Aorta (tissue), 5 donors: ENCODE measurements at regions not wholly inside any gene's neighbourhood (a gene's known extent, or its start where the extent isn't known, plus 50 kb on each side); places are given as distances from the start of the nearest gene placed in this dataset.
"Not testable (repeated sequence)": the region's sequence is repeated elsewhere in the genome, so short reads cannot be mapped to it uniquely, and the experiment has no call there.

Experiments used
- ATAC-seq: fragments of 200-7000 bp; cut with Tn5 transposase; one replicate; pipeline ENCODE4 v1.9.1; 2022; ENCODE audit warnings: moderate library complexity; ENCODE audit not compliant: low FRiP score
- DNase-seq, 2 donors: peaks; one replicate each; pipeline ENCODE4 v3.0.0-alpha.2; 2020
- H3K27ac ChIP-seq, 2 donors: one replicate each; pipeline ENCODE4 v1.5.1; 2013; ENCODE audit warnings: low read length in 2 of 2, mild to moderate bottlenecking in 2 of 2, moderate library complexity in 2 of 2, control low read depth in 1 of 2, inconsistent platforms in 1 of 2, low read depth in 1 of 2
- H3K27me3 ChIP-seq, 2 donors: one replicate each; pipeline ENCODE4 v1.6.1; 2013; ENCODE audit warnings: control low read depth in 1 of 2, low read length in 1 of 2, mild to moderate bottlenecking in 1 of 2, moderate library complexity in 1 of 2; ENCODE audit not compliant: insufficient read depth in 2 of 2, control insufficient read depth in 1 of 2
- H3K36me3 ChIP-seq, 2 donors: one replicate each; pipeline ENCODE4 v1.6.1; 2013; ENCODE audit warnings: control low read depth in 1 of 2, low read length in 1 of 2, mild to moderate bottlenecking in 1 of 2; ENCODE audit not compliant: insufficient read depth in 2 of 2, control insufficient read depth in 1 of 2
- H3K4me1 ChIP-seq, 2 donors: one replicate each; pipeline ENCODE4 v1.6.1; 2013; ENCODE audit warnings: low read length in 2 of 2, control low read depth in 1 of 2, mild to moderate bottlenecking in 1 of 2, moderate library complexity in 1 of 2; ENCODE audit not compliant: insufficient read depth in 2 of 2, control insufficient read depth in 1 of 2
- H3K4me3 ChIP-seq, 2 donors: one replicate each; pipeline ENCODE4 v1.5.1; 2013; ENCODE audit warnings: low read length in 2 of 2, control low read depth in 1 of 2, mild to moderate bottlenecking in 1 of 2
- H3K9me3 ChIP-seq: one replicate; pipeline ENCODE4 v1.6.1; 2013; ENCODE audit warnings: mild to moderate bottlenecking, low read length; ENCODE audit not compliant: control insufficient read depth
- WGBS, 2 donors: extraction: QIAGEN DNeasy Blood & Tissue Kit; methylation state at CpG; one replicate each; pipeline ENCODE4 v1.1.7; 2013; 5-methylcytosine and 5-hydroxymethylcytosine counted together
- intact Hi-C, 2 donors: fragments of 100-400 bp; cut with DNase I; formaldehyde crosslinking; loops; one replicate each; pipeline versions ENCODE4 v1.14.2 to v1.15.0; 2022
- donor health status: healthy with polysubstance abuse.
- donor health status: Bipolar disorder and iron deficiency.
- donor health status: DM: no; HTN: no; CAD: no.
- donor health status: DM: no; HTN: no; CAD: no.
- donor health status: DM: yes; HTN: yes; CAD: no.

DNA sequence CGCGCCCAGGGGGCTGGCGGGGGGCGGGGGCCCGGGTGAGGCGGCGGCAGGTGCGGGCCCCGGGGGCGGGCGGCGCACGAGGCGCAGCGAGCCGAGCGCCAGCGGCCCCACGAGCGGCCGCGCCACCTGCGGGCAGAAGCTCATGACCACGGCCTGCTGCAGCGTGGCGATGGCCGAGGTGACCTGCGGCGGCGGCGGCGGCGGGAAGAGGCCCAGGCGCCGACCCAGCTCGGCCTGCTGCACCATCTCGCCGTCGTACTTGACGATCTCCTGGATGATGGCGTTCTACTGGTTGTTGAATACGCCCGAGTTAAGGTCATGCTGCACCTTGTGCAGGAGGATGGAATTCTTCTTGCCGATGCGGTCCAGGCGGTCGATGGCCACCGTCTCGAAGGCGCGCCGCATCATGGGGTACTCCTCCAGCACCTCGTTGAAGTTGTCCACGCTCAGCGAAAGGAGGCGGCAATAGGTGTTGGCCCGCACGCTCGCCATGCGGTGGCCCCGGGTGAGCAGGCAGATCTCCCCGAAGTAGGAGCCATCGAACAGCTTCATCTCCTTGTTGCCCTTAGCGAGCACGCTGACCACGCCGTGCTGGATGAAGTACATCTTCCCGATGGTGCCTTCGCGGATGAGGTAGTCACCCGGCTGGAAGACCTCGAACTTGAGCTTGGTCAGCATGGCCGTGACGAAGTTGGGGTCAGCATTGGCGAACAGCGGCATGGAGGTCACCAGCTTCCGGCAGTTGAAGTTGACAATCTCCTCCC lies 89.5 kb downstream of the GOLGA8K start:
- ATAC-seq, H3K9me3 ChIP-seq, intact Hi-C loops, H3K36me3 ChIP-seq, H3K27me3 ChIP-seq, H3K4me1 ChIP-seq, H3K4me3 ChIP-seq, H3K27ac ChIP-seq: not testable (repeated sequence)
- peak; percentile 35 to 53 for DNase-seq
- WGBS, 2 donors, result 42 to 94% methylated on average over 14 to 63 of the region's 77 CpGs

DNA sequence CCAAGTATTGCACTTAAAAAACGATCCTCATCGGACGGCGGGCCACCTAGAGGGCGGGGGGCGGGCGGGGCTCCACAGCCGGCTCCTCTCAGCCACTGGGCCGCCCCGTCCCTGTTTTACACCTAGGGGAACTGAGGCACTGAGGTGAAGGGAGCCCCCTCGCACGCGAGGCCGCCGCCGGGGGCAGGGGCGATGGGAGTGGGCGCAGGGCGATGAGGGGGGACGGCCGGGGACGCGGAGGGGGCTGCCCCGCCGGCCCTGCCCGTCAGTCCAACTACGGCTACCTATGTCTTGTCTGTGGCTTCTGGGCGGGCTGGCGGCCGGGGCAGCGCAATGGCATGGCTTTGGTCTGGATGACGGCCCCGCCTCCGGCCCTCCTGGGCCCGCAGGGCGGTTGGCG lies 90.4 kb downstream of the GOLGA8K start:
- 7% methylated on average over 8 to 30 of the region's 37 CpGs for WGBS, 2 donors
- ATAC-seq, H3K9me3 ChIP-seq, H3K4me3 ChIP-seq, H3K27ac ChIP-seq, H3K27me3 ChIP-seq, H3K4me1 ChIP-seq, H3K36me3 ChIP-seq, intact Hi-C loops: not testable (repeated sequence)
- peak in 1 of 2 donors; percentile 15 for DNase-seq

DNA sequence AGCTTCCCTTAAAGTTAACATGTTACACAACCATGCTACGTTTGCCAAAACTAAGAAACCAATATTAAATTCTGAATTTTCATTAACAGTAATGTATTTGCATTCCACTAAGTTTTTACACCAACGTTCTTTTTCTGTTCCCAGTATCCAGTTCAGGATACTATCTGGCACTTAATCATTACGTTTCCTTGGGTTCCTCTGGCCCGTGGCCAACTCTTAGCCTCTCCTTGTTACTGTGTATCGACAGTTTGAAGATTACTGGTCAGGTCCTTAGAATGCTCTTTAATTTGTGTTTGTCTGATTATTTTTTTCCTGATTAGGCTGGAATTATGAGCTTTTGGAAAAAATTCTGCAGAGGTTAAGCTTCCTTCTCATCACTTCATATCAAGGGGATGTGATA lies 95.5 kb downstream of the GOLGA8K start:
- H3K27ac ChIP-seq, DNase-seq, H3K9me3 ChIP-seq, H3K4me3 ChIP-seq, H3K4me1 ChIP-seq, H3K36me3 ChIP-seq, ATAC-seq, H3K27me3 ChIP-seq, intact Hi-C loops: not testable (repeated sequence)
- WGBS, 2 donors, result 35 to 45% methylated on average over 4 to 5 of the region's 5 CpGs

DNA sequence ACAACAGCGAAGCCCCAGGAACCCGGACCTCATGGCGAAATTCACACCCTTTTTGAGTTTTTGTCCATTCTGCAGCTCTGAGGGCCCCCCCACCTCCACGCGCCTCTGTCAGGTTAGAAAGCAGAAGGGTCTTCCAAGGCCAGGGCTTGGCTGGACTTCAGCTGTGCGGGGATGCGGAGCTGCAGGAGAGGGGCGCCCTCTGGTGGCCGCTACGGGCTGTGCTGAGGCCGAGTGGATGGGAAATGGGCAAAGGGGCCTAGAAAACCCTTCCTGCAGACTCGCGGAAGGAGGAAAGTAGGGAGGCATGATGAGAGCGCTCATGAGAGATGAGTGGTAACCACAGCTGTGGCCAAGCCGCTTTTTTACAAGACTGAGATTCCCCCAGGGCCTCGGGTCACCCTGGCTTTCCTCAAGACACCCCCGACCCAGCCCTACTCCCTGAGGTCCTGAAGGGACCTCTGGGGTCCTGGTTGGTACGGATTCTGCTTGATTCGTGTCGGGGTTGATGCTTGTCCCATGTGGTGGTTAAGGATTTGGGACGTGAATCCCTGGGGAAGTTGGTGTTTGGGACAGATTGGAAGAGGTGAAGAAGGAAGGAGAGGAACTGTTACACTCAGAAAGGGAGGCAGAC lies 126.8 kb downstream of the GOLGA8K start:
- H3K27ac ChIP-seq, H3K4me1 ChIP-seq, intact Hi-C loops, H3K9me3 ChIP-seq, H3K36me3 ChIP-seq, H3K4me3 ChIP-seq, H3K27me3 ChIP-seq, DNase-seq: not testable (repeated sequence)
- ATAC-seq, result peak; percentile 74
- 79% methylated on average over 4 of the region's 21 CpGs; no CpG with 5 or more reads in 1 of the 2 donors for WGBS, 2 donors

DNA sequence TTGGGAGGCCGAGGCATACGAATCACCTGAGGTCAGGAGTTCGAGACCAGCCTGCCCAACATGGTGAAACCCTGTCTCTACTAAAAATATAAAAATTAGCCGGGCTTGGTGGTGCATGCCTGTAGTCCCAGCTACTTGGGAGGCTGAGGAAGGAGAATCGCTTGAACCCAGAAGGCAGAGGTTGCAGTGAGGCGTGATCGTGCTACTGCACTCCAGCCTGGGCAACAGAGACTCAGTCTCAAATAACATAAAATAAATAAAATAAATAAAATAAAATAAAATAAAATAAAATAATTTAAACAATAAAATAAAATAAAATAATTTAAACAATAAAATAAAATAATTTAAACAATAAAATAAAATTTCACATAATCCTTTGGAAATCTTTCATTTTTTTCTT lies 149.1 kb downstream of the GOLGA8K start:
- H3K27ac ChIP-seq, H3K36me3 ChIP-seq, DNase-seq, H3K27me3 ChIP-seq, H3K4me3 ChIP-seq, ATAC-seq, intact Hi-C loops, H3K4me1 ChIP-seq, H3K9me3 ChIP-seq: not testable (repeated sequence)
- WGBS, 2 donors, result 86 to 98% methylated on average over 3 of the region's 7 CpGs

DNA sequence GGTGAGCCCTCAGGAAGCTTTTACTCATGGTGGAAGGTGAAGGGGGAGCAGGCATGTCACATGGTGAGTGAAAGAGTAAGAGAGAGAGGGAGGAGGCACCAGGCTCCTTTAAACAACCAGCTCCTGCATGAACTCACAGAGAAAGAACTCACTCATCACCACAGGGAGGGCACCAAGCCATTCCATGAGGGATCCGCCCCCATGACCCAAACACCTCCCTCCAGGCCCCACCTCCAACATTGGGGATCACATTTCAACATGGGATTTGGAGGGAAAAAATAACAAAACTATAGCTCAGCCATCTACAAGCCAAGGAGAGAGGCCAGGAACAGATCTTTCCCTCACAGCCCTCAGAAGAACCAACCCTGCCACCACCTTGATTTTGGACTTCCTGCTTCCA lies 153.9 kb downstream of the GOLGA8K start:
- H3K27ac ChIP-seq, H3K36me3 ChIP-seq, H3K4me3 ChIP-seq, H3K9me3 ChIP-seq, H3K27me3 ChIP-seq, DNase-seq, H3K4me1 ChIP-seq, ATAC-seq, intact Hi-C loops: not testable (repeated sequence)
- 83 to 100% methylated on average over 1 of the region's 1 CpG for WGBS, 2 donors

DNA sequence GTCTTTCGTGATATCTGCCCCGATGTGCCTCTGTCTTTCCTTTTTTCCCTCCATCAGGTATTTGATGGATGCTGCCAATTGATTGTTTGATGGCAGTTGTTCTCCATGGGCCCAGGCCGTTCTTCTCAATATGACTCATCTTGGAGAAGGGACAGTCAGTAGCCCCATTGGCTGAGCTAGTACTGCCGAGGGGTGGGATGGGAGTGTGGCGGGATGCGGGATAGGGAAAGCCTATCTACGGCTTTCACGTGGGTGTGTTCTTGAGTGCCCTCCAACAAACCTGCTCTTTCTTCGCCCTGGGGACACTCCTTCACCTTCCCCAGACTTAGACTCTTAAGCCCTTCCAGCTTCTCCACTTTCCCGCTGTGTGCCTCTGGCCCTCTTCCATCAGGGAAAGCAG lies 159.4 kb downstream of the GOLGA8K start:
- ATAC-seq, H3K4me3 ChIP-seq, DNase-seq, intact Hi-C loops, H3K27ac ChIP-seq, H3K27me3 ChIP-seq, H3K4me1 ChIP-seq, H3K9me3 ChIP-seq, H3K36me3 ChIP-seq: not testable (repeated sequence)
- no CpG with 5 or more reads among the region's 10 CpGs for WGBS, 2 donors

DNA sequence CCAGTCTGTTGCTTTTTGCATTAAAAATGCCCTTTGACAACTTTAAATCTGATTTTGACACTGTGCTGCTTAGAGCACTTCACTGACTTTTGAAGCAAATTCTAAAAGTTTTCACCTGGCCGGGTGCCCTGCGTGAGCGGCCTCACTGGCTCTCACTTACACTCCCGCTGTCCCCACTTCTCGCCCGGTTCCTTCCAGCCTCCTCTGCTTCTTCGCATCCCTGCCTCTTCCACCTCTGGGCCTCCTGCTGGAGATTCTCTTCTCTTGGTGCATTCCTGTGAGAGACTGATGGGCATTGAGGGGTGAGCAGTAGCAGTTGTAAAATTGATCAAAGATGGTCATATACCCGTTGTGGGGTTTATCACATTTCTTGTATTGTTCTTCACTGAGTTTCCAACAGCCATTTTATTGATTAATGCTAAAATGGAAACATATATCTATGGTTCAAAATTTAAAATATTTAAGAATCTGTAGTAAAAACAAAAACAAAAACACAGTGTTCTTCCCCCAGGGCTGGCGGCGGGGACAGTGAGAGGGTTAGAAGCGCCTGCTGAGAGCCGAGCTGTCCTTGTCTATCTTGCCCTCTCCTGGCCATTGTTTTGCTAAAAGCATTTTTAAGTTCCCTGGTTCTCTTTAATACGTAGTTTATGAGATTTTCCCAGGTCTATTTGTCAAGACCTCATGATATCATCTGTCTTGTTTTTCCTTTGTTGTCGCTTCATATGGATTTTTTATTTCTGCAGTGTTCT lies 160.1 kb downstream of the GOLGA8K start:
- H3K4me3 ChIP-seq, DNase-seq, H3K9me3 ChIP-seq, H3K27me3 ChIP-seq, ATAC-seq, H3K36me3 ChIP-seq, intact Hi-C loops, H3K27ac ChIP-seq, H3K4me1 ChIP-seq: not testable (repeated sequence)
- 88 to 89% methylated on average over 7 of the region's 14 CpGs for WGBS, 2 donors
